ENCODE measurements at regions not wholly inside any gene's neighbourhood (a gene's known extent, or its start where the extent isn't known, plus 50 kb on each side); places are given as distances from the start of the nearest gene placed in this dataset.

DNA sequence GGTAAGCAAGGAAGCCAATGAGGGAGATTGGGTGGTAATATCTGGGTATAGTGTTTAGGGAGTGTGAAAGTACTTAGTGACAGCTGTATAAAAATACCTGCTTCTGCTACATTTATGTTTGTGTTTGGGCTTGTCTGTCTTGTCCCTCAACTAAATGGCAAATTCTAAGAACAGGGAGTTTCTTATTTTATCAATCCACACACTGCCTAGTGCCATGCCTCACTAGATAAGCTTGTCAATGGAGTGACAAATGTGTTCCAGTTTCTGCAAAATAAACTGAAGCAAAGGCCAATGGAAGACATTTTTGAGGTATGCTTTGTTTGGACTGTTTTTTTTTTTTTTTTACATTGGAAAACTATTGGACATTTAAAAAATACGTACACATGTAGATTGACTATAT lies 418.0 kb downstream of the SH2D1A start (continued):
- TF ChIP-seq ZNF609 (CRISPR knock-in tag; IDR thresholded peaks at IDR 0.05; ENCODE audit: borderline replicate concordance) (no peak), RNF219 (CRISPR knock-in tag; IDR thresholded peaks at IDR 0.05) (no peak), FOXK2 (conservative IDR thresholded peaks at IDR 0.05 in 1 of 2, IDR thresholded peaks at IDR 0.05 in 1 of 2; ENCODE audit: low read depth in 2 of 2) (0 out of 4 replicates have a peak, but pooled peaks of 1 of the 2 experiments have one; percentile 22), ZNF253 (CRISPR knock-in tag; conservative IDR thresholded peaks at IDR 0.05) (no peak), ZKSCAN1 (IDR thresholded peaks at IDR 0.05; ENCODE audit: low read depth, low read length) (no peak), CREM (IDR thresholded peaks at IDR 0.05; ENCODE audit: low read depth) (no peak), ZNF133 (CRISPR knock-in tag; IDR thresholded peaks at IDR 0.05) (no peak), ARNT (IDR thresholded peaks at IDR 0.05) (no peak), EP300 (IDR thresholded peaks at IDR 0.05; ENCODE audit: low read length) (peak; percentile 87; the same call in 1 of the 2 replicates), ZNF197 (CRISPR knock-in tag; IDR thresholded peaks at IDR 0.05; ENCODE audit: low read depth) (no peak), NONO (IDR thresholded peaks at IDR 0.05; ENCODE audit: low read depth in 2 of 2, low read length in 1 of 2) (no peak), TCF7L2 (IDR thresholded peaks at IDR 0.05; ENCODE audit: low read depth, low read length) (no peak), CHD1 (IDR thresholded peaks at IDR 0.05; ENCODE audit: low read length) (no peak), L3MBTL2 (IDR thresholded peaks at IDR 0.05) (no peak), RBBP5 (IDR thresholded peaks at IDR 0.05; ENCODE audit: borderline replicate concordance, insufficient read depth, low read length, poor library complexity, severe bottlenecking) (peak; percentile 39), ZNF740 (CRISPR knock-in tag; IDR thresholded peaks at IDR 0.05) (no peak), ZNF740 (tag; IDR thresholded peaks at IDR 0.05) (no peak)
- TF ChIP-seq, protein P1, sequence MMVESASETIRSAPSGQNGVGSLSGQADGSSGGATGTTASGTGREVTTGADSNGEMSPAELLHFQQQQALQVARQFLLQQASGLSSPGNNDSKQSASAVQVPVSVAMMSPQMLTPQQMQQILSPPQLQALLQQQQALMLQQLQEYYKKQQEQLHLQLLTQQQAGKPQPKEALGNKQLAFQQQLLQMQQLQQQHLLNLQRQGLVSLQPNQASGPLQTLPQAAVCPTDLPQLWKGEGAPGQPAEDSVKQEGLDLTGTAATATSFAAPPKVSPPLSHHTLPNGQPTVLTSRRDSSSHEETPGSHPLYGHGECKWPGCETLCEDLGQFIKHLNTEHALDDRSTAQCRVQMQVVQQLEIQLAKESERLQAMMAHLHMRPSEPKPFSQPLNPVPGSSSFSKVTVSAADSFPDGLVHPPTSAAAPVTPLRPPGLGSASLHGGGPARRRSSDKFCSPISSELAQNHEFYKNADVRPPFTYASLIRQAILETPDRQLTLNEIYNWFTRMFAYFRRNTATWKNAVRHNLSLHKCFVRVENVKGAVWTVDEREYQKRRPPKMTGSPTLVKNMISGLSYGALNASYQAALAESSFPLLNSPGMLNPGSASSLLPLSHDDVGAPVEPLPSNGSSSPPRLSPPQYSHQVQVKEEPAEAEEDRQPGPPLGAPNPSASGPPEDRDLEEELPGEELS (CRISPR knock-in tag; IDR thresholded peaks at IDR 0.05; ENCODE audit: borderline replicate concordance) = no peak

Measured in K562 (cell line).